DOHH2 (cell line): ENCODE measurements at regions not wholly inside any gene's neighbourhood (a gene's known extent, or its start where the extent isn't known, plus 50 kb on each side); places are given as distances from the start of the nearest gene placed in this dataset.

ENCODE experiments used
- EZH2phosphoT487 ChIP-seq: fragments of 200-600 bp; sonication (generic); IDR thresholded peaks from 2 replicates; pipeline ENCODE4 v1.6.1; 2017; ENCODE audit warnings: borderline replicate concordance, mild to moderate bottlenecking, antibody characterized with exemption, low read length, moderate library complexity, mixed read lengths
- TF ChIP-seq, protein P1 (sequence below): fragments of 200-600 bp; sonication (generic); IDR thresholded peaks from one replicate; pipeline ENCODE4 v1.5.1; 2014; ENCODE audit warnings: antibody characterized with exemption, mild to moderate bottlenecking, low read depth, low read length; ENCODE audit not compliant: poor library complexity, severe bottlenecking

- TF ChIP-seq, protein P1, sequence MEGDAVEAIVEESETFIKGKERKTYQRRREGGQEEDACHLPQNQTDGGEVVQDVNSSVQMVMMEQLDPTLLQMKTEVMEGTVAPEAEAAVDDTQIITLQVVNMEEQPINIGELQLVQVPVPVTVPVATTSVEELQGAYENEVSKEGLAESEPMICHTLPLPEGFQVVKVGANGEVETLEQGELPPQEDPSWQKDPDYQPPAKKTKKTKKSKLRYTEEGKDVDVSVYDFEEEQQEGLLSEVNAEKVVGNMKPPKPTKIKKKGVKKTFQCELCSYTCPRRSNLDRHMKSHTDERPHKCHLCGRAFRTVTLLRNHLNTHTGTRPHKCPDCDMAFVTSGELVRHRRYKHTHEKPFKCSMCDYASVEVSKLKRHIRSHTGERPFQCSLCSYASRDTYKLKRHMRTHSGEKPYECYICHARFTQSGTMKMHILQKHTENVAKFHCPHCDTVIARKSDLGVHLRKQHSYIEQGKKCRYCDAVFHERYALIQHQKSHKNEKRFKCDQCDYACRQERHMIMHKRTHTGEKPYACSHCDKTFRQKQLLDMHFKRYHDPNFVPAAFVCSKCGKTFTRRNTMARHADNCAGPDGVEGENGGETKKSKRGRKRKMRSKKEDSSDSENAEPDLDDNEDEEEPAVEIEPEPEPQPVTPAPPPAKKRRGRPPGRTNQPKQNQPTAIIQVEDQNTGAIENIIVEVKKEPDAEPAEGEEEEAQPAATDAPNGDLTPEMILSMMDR, result no peak
- no peak for TF ChIP-seq EZH2phosphoT487
These were observed 382.7 kb upstream of the USP24 start for GRCh38 chr1:55597910-55598309.
